BJ (cell line): ENCODE measurements at regions not wholly inside any gene's neighbourhood (a gene's known extent, or its start where the extent isn't known, plus 50 kb on each side); places are given as distances from the start of the nearest gene placed in this dataset.
"Not testable (repeated sequence)": the region's sequence is repeated elsewhere in the genome, so short reads cannot be mapped to it uniquely, and the experiment has no call there.

ENCODE experiments used
- CTCF ChIA-PET: fragments of 350-600 bp; formaldehyde crosslinking; extraction: SDS; loops from one replicate; lab custom pipeline; 2021; ENCODE audit warnings: antibody characterized with exemption, inconsistent platforms; lab: Yijun Ruan, JAX
- POLR2A ChIA-PET: fragments of 300-600 bp; sonication (Branson Sonifier 250); formaldehyde crosslinking; extraction: SDS; loops from one replicate; lab custom pipeline; 2021; ENCODE audit warnings: antibody characterized with exemption; lab: Charles Lee
- DNase-seq: peaks from one replicate; pipeline ENCODE4 v3.0.0-alpha.2; 2011; ENCODE audit warnings: low read depth
- H3K27me3 ChIP-seq: 2 replicates; pipeline ENCODE4 v1.6.0; 2011; ENCODE audit warnings: low read length; ENCODE audit not compliant: control insufficient read depth, insufficient read depth
- H3K36me3 ChIP-seq: 2 replicates; pipeline ENCODE4 v1.5.1; 2011; ENCODE audit warnings: low read length; ENCODE audit not compliant: control insufficient read depth, insufficient read depth
- H3K4me3 ChIP-seq: 2 replicates; pipeline ENCODE4 v1.5.1; 2011; ENCODE audit warnings: low read depth, mild to moderate bottlenecking, control low read depth, low read length
- CTCF ChIP-seq: IDR thresholded peaks from 2 replicates; pipeline ENCODE4 v1.5.1; 2011; ENCODE audit warnings: low read depth, mild to moderate bottlenecking, control low read depth, inconsistent platforms, low read length, moderate library complexity; ENCODE audit not compliant: insufficient read depth

GRCh38 chr1:106378261-106378660 is 678.2 kb upstream of the PRMT6 start:
- no peak for DNase-seq
- ChIA-PET CTCF (no interaction called here), POLR2A (no interaction called here)
- no peak for TF ChIP-seq CTCF
- Histone ChIP-seq H3K36me3 (no peaks in the 10 kb centered on the region), H3K4me3 (no peak overlapping the region), H3K27me3 (no peaks in the 10 kb centered on the region)

GRCh38 chr1:106380772-106381171 is 675.7 kb upstream of the PRMT6 start:
- DNase-seq = no peak
- Histone ChIP-seq H3K27me3 (no peaks in the 10 kb centered on the region), H3K4me3 (no peak overlapping the region), H3K36me3 (no peaks in the 10 kb centered on the region)
- ChIA-PET POLR2A (no interaction called here), CTCF (no interaction called here)
- no peak for TF ChIP-seq CTCF

- DNase-seq, H3K27me3 ChIP-seq, H3K4me3 ChIP-seq, POLR2A ChIA-PET, CTCF ChIA-PET, H3K36me3 ChIP-seq: not testable (repeated sequence)
These were observed 667.3 kb upstream of the PRMT6 start for GRCh38 chr1:106389160-106389559.

GRCh38 chr1:106393046-106393445 is 663.4 kb upstream of the PRMT6 start:
- POLR2A ChIA-PET = no interaction called here
- CTCF ChIA-PET = no interaction called here
- no peak for DNase-seq
- Histone ChIP-seq H3K4me3 (no peak overlapping the region), H3K36me3 (no peaks in the 10 kb centered on the region), H3K27me3 (no peaks in the 10 kb centered on the region)
- no peak for TF ChIP-seq CTCF

- DNase-seq = no peak
- CTCF ChIA-PET = interaction anchor here (1.3 kb wide), 1 partner anchor 11 kb away, joined by 3 read pairs; no protein-coding TSS in a partner anchor
- TF ChIP-seq CTCF = no peak
- H3K4me3 ChIP-seq = no peak overlapping the region
- H3K27me3 ChIP-seq = no peaks in the 10 kb centered on the region
- POLR2A ChIA-PET = interaction anchor here (0.5 kb wide), 1 partner anchor 24 kb away, joined by 3 read pairs; no protein-coding TSS in a partner anchor
- H3K36me3 ChIP-seq = no peaks in the 10 kb centered on the region
These were observed 660.5 kb upstream of the PRMT6 start for GRCh38 chr1:106396020-106396419.

GRCh38 chr1:106398391-106398790 is 658.1 kb upstream of the PRMT6 start:
- no peaks in the 10 kb centered on the region for H3K36me3 ChIP-seq
- CTCF ChIA-PET = no interaction called here
- no peak for DNase-seq
- H3K4me3 ChIP-seq = no peak overlapping the region
- POLR2A ChIA-PET = no interaction called here
- no peak for TF ChIP-seq CTCF
- no peaks in the 10 kb centered on the region for H3K27me3 ChIP-seq
